Stimulated activated CD8-positive, alpha-beta memory T cell treated with anti-CD3 and anti-CD28 coated beads, Interleukin-4, amount 100 ng/mL, for 1 hour (primary cell): ENCODE measurements at regions not wholly inside any gene's neighbourhood (a gene's known extent, or its start where the extent isn't known, plus 50 kb on each side); places are given as distances from the start of the nearest gene placed in this dataset.

Source experiments
- DNase-seq, 2 donors: peaks; one replicate each; pipeline ENCODE4 v3.0.0-alpha.2; 2020; ENCODE audit warnings: low read depth in 2 of 2, low spot score in 1 of 2

DNA sequence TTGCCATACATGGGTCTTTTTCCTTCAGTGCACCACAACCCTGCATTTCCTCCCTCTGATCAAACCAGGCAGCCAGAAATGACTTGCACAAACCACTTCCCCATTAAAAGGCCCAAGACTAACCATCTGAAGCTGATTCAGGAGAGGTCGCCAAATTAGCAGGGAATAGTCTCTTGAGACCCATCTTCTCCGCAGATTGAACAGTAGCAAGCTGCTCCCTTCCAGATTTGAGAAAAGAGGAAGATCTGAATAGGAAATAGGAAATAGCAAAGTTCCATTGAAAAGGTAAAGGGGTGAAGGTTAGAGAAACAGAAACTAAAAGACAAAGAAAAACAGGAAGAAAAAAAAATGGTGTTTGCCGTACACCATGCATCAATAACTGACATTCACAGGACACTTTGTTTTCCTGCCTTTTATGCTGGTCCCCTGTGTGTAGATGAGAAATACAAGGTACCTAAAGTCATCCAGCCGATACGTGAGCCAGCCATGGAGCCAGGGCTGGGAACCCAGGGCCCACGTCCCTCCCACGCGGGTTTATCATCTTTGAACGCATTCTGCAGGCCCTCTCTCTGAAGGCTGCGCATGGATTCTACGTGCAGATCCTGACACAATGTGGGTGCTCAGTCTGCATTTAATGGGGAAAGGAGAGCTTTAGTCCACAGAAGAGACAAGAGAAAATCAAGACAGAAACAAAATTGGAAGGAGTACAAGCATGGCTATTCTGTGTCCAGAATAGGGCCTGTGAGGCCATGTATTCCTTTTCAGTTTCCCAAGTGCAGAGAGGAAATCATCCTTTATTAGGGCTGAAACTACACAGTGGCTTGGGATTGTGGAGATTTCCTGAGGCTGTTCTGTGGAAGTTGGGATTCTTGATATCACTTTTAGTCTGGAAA lies 268.4 kb upstream of the NPVF start:
- DNase-seq, result no peak

DNA sequence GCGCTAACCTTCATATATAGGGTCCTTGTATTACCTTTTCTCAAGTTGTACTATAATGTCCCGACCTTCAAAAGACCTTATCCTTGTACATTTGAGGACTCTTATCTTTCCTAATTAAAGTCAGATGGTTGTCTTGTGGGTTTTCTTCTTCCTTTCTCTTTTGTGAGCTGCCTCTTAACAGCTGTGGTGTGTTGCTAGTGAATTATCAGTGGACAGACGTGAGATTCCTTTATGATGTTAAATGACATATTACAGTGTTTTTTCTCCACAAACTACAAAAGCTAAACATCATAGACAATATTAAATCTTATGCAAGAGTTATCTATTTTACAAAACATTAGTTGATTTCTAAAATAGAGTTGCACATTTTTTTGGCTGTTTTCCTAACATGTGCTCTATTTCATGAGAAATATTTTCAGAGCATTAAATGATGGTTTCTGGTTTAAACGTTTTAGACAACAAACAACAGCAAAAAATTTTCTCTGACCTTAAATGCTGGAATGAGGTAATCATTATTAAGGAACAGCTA lies 272.2 kb upstream of the NPVF start:
- DNase-seq, result no peak

GRCh38 chr7:25503306-25503705 lies 275.0 kb upstream of the NPVF start:
- DNase-seq, result no peak

DNA sequence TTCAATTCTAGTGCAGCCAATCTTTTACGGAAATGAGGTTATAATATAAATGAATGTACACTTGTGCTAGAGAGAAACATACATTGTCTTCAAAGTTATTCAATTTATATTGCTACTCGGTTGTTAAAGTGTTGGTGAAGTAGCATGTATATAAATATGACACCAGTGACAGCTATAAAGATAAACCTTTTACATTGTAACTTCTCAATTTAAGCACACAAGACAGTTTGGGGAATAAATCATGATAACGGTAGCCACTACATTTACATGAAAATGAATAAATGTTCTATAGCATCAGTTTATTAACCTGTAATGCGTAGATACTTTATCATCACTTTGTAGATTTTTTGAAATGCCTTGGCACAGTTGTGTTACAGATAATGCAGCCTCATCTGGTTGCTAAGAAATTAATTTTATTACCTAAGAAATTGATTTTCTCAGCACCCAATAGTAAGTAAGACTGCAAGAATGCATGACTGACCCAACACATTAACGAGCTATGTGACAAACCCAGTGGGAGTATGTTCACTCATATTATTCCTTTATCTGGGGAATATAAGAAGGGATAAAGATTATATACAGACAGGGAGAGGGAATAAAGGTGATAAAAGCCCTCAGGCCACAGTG lies 283.9 kb upstream of the NPVF start:
- no peak for DNase-seq

DNA sequence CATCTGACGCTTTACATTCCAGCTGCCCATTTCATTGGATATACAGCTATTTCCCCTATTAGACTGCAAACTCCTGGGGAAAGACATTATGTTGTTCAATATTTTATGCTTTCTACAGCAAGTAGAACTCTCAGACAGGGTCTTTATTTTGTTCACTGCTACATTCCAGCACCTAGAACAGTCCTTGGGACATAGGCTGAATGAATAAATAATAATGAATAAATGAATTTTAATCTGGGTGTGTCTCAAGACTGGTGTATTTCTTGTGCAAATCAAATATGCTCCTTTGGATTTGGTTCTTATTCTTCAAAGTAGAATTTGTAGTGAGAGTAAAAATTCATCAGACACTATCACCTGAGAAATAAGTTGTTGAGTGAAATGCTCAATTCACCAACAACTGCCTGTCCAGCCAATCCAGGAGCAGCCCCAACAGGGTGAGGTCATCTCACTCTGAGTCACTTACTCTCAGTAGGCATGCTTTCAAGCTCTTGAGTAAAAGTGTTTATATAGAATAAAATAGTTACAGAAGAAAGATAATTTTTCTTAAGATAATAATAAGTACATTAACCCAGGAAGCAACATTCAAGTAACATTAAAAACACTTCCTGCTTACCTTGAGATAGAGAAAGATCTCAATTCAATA lies 287.5 kb upstream of the NPVF start:
- no peak for DNase-seq

- no peak for DNase-seq
These were observed 289.6 kb upstream of the NPVF start for GRCh38 chr7:25517906-25518305.

GRCh38 chr7:25520017-25520416 lies 291.7 kb upstream of the NPVF start:
- no peak for DNase-seq

GRCh38 chr7:25520516-25520915 lies 292.2 kb upstream of the NPVF start:
- no peak for DNase-seq

DNA sequence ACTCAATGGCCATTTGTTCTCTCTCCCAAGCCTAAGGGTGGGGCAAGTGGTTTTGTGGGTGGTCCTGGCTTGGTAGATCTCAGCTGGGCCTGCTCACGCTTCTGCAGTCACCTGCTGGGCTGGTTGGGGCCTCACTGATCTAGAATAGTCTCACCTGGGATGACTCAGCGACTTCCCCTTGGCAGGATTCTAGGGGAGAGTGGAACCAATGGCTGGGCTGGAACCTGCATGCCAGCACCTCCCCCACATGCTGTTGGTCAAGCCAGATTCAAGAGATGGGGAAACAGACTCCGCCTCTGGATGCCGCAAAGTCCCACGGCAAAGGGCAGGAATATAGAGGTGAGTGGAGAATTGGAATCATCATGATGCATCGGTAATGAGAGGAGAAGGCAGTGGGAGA lies 292.9 kb upstream of the NPVF start:
- no peak for DNase-seq

- DNase-seq, result no peak
These were observed 294.4 kb upstream of the NPVF start for GRCh38 chr7:25522727-25523126.

GRCh38 chr7:25527665-25528170 lies 299.4 kb upstream of the NPVF start:
- no peak for DNase-seq

GRCh38 chr7:25529320-25529719 lies 301.0 kb upstream of the NPVF start:
- no peak for DNase-seq

DNA sequence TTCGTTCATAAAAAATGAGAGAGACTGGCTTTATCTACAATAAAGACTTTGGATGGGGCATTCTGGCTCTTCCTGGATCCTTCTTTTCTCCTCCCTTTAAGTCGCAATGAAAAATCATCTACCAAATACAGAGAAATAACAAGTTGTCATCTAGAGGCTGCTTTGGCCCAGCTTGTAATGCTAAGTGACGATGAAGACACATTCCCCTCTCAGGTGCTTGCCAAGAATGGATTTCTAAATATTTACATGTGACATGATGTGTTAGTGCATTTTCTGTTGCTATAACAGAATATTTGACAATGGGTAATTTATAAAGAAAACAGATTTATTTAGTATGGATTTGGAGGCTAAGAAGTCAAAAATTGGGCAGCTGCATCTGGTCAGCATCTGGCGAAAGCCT lies 308.6 kb upstream of the NPVF start:
- DNase-seq, result no peak

GRCh38 chr7:25537662-25538375 lies 309.5 kb upstream of the NPVF start:
- DNase-seq, result no peak

DNA sequence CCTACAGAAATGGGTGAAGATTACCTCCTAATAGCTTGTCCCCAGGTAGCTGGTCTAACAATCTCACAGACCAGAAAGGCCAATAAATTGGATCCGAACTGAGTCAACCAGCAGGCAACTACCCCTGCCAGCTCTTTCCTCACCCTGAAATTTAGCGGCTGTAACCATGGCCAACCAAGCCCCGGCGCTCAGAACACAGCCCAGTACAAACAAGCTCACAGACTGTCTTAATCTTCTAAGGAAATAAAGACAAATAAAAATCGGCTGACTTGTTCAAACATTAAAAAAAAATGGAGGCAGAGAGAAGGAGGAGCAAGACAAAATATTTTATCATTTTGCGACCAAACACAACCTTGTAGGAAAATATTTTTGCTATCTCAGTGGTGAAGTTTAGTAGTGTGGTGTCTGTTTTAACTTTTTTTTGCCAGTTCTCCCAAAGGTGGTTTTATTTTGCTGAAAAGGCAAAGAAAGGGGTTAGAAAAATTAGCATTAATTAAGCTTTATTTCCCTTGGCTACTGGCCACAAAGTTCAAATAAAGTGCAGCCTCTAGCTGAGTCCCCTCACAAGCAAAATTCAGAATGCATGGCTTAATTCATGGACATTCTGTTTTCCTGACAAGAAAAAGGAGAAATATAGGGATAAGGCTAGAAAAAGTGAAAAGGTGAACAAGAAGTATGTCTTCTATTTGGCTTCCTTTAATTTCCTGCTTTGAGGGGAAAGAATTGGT lies 313.0 kb upstream of the NPVF start:
- no peak for DNase-seq

GRCh38 chr7:25541877-25542276 lies 313.6 kb upstream of the NPVF start:
- no peak for DNase-seq

GRCh38 chr7:25543210-25543609 lies 314.9 kb upstream of the NPVF start:
- DNase-seq, result no peak

- no peak for DNase-seq
These were observed 315.5 kb upstream of the NPVF start for GRCh38 chr7:25543798-25544197.

GRCh38 chr7:25544254-25544653 lies 316.0 kb upstream of the NPVF start:
- no peak for DNase-seq
